Transverse colon (tissue), 4 donors: ENCODE measurements at regions not wholly inside any gene's neighbourhood (a gene's known extent, or its start where the extent isn't known, plus 50 kb on each side); places are given as distances from the start of the nearest gene placed in this dataset.

Source experiments
- DNase-seq: peaks from one replicate; pipeline ENCODE4 v3.0.0-alpha.2; 2019
- H3K27ac ChIP-seq, 4 donors: fragments of 200-600 bp; sonication (generic); 2 replicates each; pipeline ENCODE4 v1.5.1; 2016 to 2018; ENCODE audit warnings: inconsistent platforms in 4 of 4
- H3K27me3 ChIP-seq: fragments of 200-600 bp; sonication (generic); 2 replicates; pipeline ENCODE4 v1.5.1; 2017; ENCODE audit warnings: inconsistent platforms
- H3K36me3 ChIP-seq, 4 donors: fragments of 200-600 bp; sonication (generic); 2 replicates each; pipeline ENCODE4 v1.5.1; 2017 to 2019; ENCODE audit warnings: inconsistent platforms in 4 of 4
- H3K4me1 ChIP-seq, 4 donors: fragments of 200-600 bp; sonication (generic); 2 replicates each; pipeline ENCODE4 v1.5.1; 2017 to 2020; ENCODE audit warnings: inconsistent platforms in 4 of 4
- H3K4me3 ChIP-seq, 4 donors: fragments of 200-600 bp; sonication (generic); 1 replicate in 1 of 4; 2 replicates in 3 of 4; pipeline versions ENCODE4 v1.5.1 to v1.6.1; 2017 to 2019; ENCODE audit warnings: inconsistent platforms in 4 of 4
- H3K9me3 ChIP-seq, 2 donors: fragments of 200-600 bp; sonication (generic); 2 replicates each; pipeline ENCODE4 v1.5.1; 2017 to 2019; ENCODE audit warnings: inconsistent platforms in 2 of 2
- CTCF ChIP-seq, 5 experiments: fragments of 200-600 bp in 3 of 5; fragments of 450-650 bp in 2 of 5; sonication (generic) in 3 of 5; IDR thresholded peaks; 1 replicate in 2 of 5; 2 replicates in 3 of 5; pipeline ENCODE4 v1.5.1; 2016 to 2017; ENCODE audit warnings: antibody characterized with exemption in 5 of 5, inconsistent platforms in 3 of 5, mild to moderate bottlenecking in 2 of 5, moderate library complexity in 1 of 5
- EP300 ChIP-seq: sonication (generic); formaldehyde crosslinking; IDR thresholded peaks from one replicate; pipeline ENCODE4 v1.6.1; 2017; ENCODE audit warnings: antibody characterized with exemption, low read depth
- POLR2A ChIP-seq: fragments of 450-650 bp; IDR thresholded peaks from one replicate; pipeline ENCODE4 v1.6.1; 2016; ENCODE audit warnings: antibody characterized with exemption, mild to moderate bottlenecking, moderate library complexity
- POLR2AphosphoS5 ChIP-seq, 3 donors: sonication (generic); formaldehyde crosslinking; IDR thresholded peaks; one replicate each; pipeline ENCODE4 v1.6.1; 2016; ENCODE audit warnings: antibody characterized with exemption in 3 of 3
- WGBS, 2 donors: methylation state at CpG; one replicate each; pipeline ENCODE4 v1.1.5; 2018; ENCODE audit warnings: low coverage in 1 of 2; 5-methylcytosine and 5-hydroxymethylcytosine counted together
- in situ Hi-C, 4 donors: fragments of 200-750 bp; cut with MboI; loops; one replicate each; pipeline versions ENCODE4 v1.15.0 to v1.15.1; 2017; ENCODE audit warnings: low sequenced_read_pairs in 3 of 4, low pct_ligation_motif_present in 1 of 4, low pct_unique_long_range_greater_than_20kb in 1 of 4
- intact Hi-C: fragments of 100-400 bp; cut with DNase I; formaldehyde crosslinking; loops from one replicate; pipeline ENCODE4 v1.15.1; 2023; ENCODE audit warnings: low total_unique reads

- Histone ChIP-seq H3K4me3 (no peak overlapping the region), H3K27ac (no peak overlapping the region), H3K27me3 (no peaks in the 10 kb centered on the region), H3K9me3 (no peaks in the 10 kb centered on the region), H3K36me3 (no peaks in the 10 kb centered on the region), H3K4me1 (no peaks in the 10 kb centered on the region)
- no peak for DNase-seq
- 65 to 78% methylated on average over 2 of the region's 2 CpGs for WGBS, 2 donors
- intact Hi-C loops = no loop called here
- in situ Hi-C loops = no loop called here
- TF ChIP-seq CTCF (IDR thresholded peaks at IDR 0.05) (no peak), POLR2AphosphoS5 (IDR thresholded peaks at IDR 0.05) (no peak), EP300 (no peak), POLR2A (no peak)
Observed at GRCh38 chr4:136850446-136850845, 681.8 kb downstream of the PCDH18 start.

- intact Hi-C loops = no loop called here
- H3K36me3 ChIP-seq = no peaks in the 10 kb centered on the region
- TF ChIP-seq CTCF (IDR thresholded peaks at IDR 0.05) = no peak
- TF ChIP-seq EP300 = no peak
- no peak for DNase-seq
- 70 to 89% methylated on average over 2 to 6 of the region's 6 CpGs for WGBS, 2 donors
- H3K27ac ChIP-seq = no peak overlapping the region
- no peaks in the 10 kb centered on the region for H3K27me3 ChIP-seq
- no peaks in the 10 kb centered on the region for H3K9me3 ChIP-seq
- in situ Hi-C loops = no loop called here
- H3K4me3 ChIP-seq = no peak overlapping the region
- H3K4me1 ChIP-seq = no peaks in the 10 kb centered on the region
Observed at GRCh38 chr4:136847881-136848621, 684.2 kb downstream of the PCDH18 start.

GRCh38 chr4:136841526-136841925 lies 690.8 kb downstream of the PCDH18 start:
- Histone ChIP-seq H3K4me3 (no peak overlapping the region), H3K27me3 (no peaks in the 10 kb centered on the region), H3K4me1 (no peaks in the 10 kb centered on the region), H3K36me3 (no peaks in the 10 kb centered on the region), H3K9me3 (no peaks in the 10 kb centered on the region), H3K27ac (no peak overlapping the region)
- intact Hi-C loops = no loop called here
- 31 to 61% methylated on average over 2 of the region's 2 CpGs for WGBS, 2 donors
- TF ChIP-seq POLR2AphosphoS5 (IDR thresholded peaks at IDR 0.05) (no peak), CTCF (IDR thresholded peaks at IDR 0.05) (no peak), POLR2A (no peak), EP300 (no peak)
- DNase-seq = no peak
- in situ Hi-C loops = no loop called here

GRCh38 chr4:136838607-136839006 lies 693.7 kb downstream of the PCDH18 start:
- in situ Hi-C loops = no loop called here
- H3K9me3 ChIP-seq = no peaks in the 10 kb centered on the region
- H3K36me3 ChIP-seq = no peaks in the 10 kb centered on the region

More at GRCh38 chr4:136838607-136839006, 693.7 kb downstream of the PCDH18 start:
- no peak for TF ChIP-seq CTCF (IDR thresholded peaks at IDR 0.05)
- no peak for TF ChIP-seq POLR2AphosphoS5 (IDR thresholded peaks at IDR 0.05)
- TF ChIP-seq EP300 = no peak
- no peak for TF ChIP-seq POLR2A
- Histone ChIP-seq H3K27ac (no peak overlapping the region), H3K27me3 (no peaks in the 10 kb centered on the region), H3K4me1 (no peaks in the 10 kb centered on the region), H3K4me3 (no peak overlapping the region)
- intact Hi-C loops = no loop called here
- no peak for DNase-seq
